ENCODE measurements at regions not wholly inside any gene's neighbourhood (a gene's known extent, or its start where the extent isn't known, plus 50 kb on each side); places are given as distances from the start of the nearest gene placed in this dataset.
A peak's percentile ranks its signal among the peaks of the same experiment; 100 is the strongest.

- peak in 1 of 2 donors; percentile 84 for DNase-seq
These were observed 56.5 kb upstream of the TENT5A start for GRCh38 chr6:81808851-81809570.

- no peak for DNase-seq
These were observed 54.5 kb upstream of the TENT5A start for GRCh38 chr6:81806793-81807565.

GRCh38 chr6:81802356-81802755, 49.9 kb upstream of the TENT5A start:
- DNase-seq = no peak

All from bone marrow (tissue), 2 donors.